Endothelial cell of umbilical vein (primary cell): ENCODE measurements at regions not wholly inside any gene's neighbourhood (a gene's known extent, or its start where the extent isn't known, plus 50 kb on each side); places are given as distances from the start of the nearest gene placed in this dataset.

Experiments
- BruUV-seq: library from RNA; stranded (reverse); fragments of 400-500 nt; replicated peaks from 2 replicates; lab custom pipeline; 2021; lab: Mats Ljungman, UMichigan
- CTCF ChIA-PET: fragments of 300-600, 350-600 bp; sonication (Branson Sonifier 250); formaldehyde crosslinking; loops from one replicate; lab custom pipeline; 2021; ENCODE audit warnings: antibody characterized with exemption, inconsistent platforms; lab: Charles Lee
- POLR2A ChIA-PET: fragments of 300-600, 350-600 bp; sonication (Branson Sonifier 250); formaldehyde crosslinking; loops from one replicate; lab custom pipeline; 2021; ENCODE audit warnings: antibody characterized with exemption, inconsistent platforms; lab: Charles Lee
- DNase-seq: peaks from one replicate; pipeline ENCODE4 v3.0.0-alpha.2; 2011; ENCODE audit warnings: low read depth, low spot score
- FAIRE-seq: peaks from 2 replicates; lab custom pipeline; 2011; peaks lifted over from hg19 to GRCh38; lab: Jason Lieb, UNC
- H2AFZ ChIP-seq: 2 replicates; pipeline ENCODE4 v1.6.0; 2012; ENCODE audit warnings: low read depth, low read length, control low read depth, inconsistent platforms
- H3K27ac ChIP-seq: 2 replicates; pipeline ENCODE4 v1.5.1; 2011; ENCODE audit warnings: low read depth, mild to moderate bottlenecking, control low read depth, low read length, moderate library complexity; ENCODE audit not compliant: insufficient read depth
- H3K27me3 ChIP-seq, 2 experiments: 2 replicates each; pipeline versions ENCODE4 v1.6.0 to v1.6.1; 2011; ENCODE audit warnings: low read length in 2 of 2, mixed read lengths in 1 of 2; ENCODE audit not compliant: control insufficient read depth in 2 of 2, insufficient read depth in 2 of 2
- H3K36me3 ChIP-seq, 2 experiments: 2 replicates in 1 of 2; 3 replicates in 1 of 2; pipeline ENCODE4 v1.5.1; 2011; ENCODE audit warnings: low read length in 2 of 2, mild to moderate bottlenecking in 1 of 2, moderate library complexity in 1 of 2; ENCODE audit not compliant: control insufficient read depth in 2 of 2, insufficient read depth in 2 of 2; ENCODE audit errors: extremely low read depth in 1 of 2
- H3K4me1 ChIP-seq: 3 replicates; pipeline ENCODE4 v1.5.1; 2011; ENCODE audit warnings: mild to moderate bottlenecking, low read length; ENCODE audit not compliant: control insufficient read depth, insufficient read depth; ENCODE audit errors: extremely low read depth
- H3K4me2 ChIP-seq: 2 replicates; pipeline ENCODE4 v1.6.1; 2011; ENCODE audit warnings: low read length, control low read depth, mixed read lengths; ENCODE audit not compliant: insufficient read depth
- H3K4me3 ChIP-seq, 3 experiments: fragments of 200-600 bp in 1 of 3; sonication (generic), shearing (Covaris generic) in 1 of 3; replicated peaks in 1 of 3; 2 replicates each; pipeline ENCODE4 v1.5.1; 2011 to 2016; ENCODE audit warnings: control low read depth in 3 of 3, low read length in 3 of 3, mild to moderate bottlenecking in 2 of 3, inconsistent platforms in 1 of 3, low read depth in 1 of 3, moderate library complexity in 1 of 3; ENCODE audit not compliant: insufficient read depth in 1 of 3
- H3K79me2 ChIP-seq: 2 replicates; pipeline ENCODE4 v1.6.0; 2012; ENCODE audit warnings: low read length, inconsistent platforms; ENCODE audit not compliant: control insufficient read depth, insufficient read depth
- H3K9ac ChIP-seq: replicated peaks from 2 replicates; pipeline ENCODE3; 2011; ENCODE audit warnings: low read length, control low read depth; ENCODE audit not compliant: insufficient read depth; ENCODE audit errors: extremely low read depth
- H3K9me1 ChIP-seq: replicated peaks from 3 replicates; pipeline ENCODE4 v1.6.0; 2011; ENCODE audit warnings: mild to moderate bottlenecking, low read length; ENCODE audit not compliant: control insufficient read depth, insufficient read depth; ENCODE audit errors: extremely low read depth
- H3K9me3 ChIP-seq: replicated peaks from 2 replicates; pipeline ENCODE4 v1.5.1; 2012; ENCODE audit warnings: low read length, inconsistent platforms; ENCODE audit not compliant: control insufficient read depth, insufficient read depth
- H4K20me1 ChIP-seq: replicated peaks from 2 replicates; pipeline ENCODE3; 2011; ENCODE audit warnings: mild to moderate bottlenecking, low read length; ENCODE audit not compliant: control insufficient read depth, insufficient read depth; ENCODE audit errors: extremely low read depth
- CTCF ChIP-seq, 2 donors: IDR thresholded peaks; 1 replicate in 1 of 2; 2 replicates in 1 of 2; pipeline ENCODE4 v1.5.1; 2011; ENCODE audit warnings: low read length in 2 of 2, mild to moderate bottlenecking in 2 of 2, moderate library complexity in 2 of 2, control low read depth in 1 of 2, inconsistent platforms in 1 of 2, low read depth in 1 of 2; ENCODE audit not compliant: insufficient read depth in 1 of 2; ENCODE audit errors: extremely low read depth in 1 of 2
- FOS ChIP-seq: IDR thresholded peaks from 2 replicates; pipeline ENCODE4 v1.6.1; 2011; ENCODE audit warnings: mild to moderate bottlenecking, low read length, moderate library complexity, borderline replicate concordance; ENCODE audit not compliant: insufficient read depth
- JUN ChIP-seq: IDR thresholded peaks from 2 replicates; pipeline ENCODE4 v1.6.1; 2011; ENCODE audit warnings: borderline replicate concordance, low read depth; ENCODE audit not compliant: insufficient read length, insufficient read depth
- MAX ChIP-seq: IDR thresholded peaks from 2 replicates; pipeline ENCODE4 v1.6.1; 2011; ENCODE audit not compliant: insufficient read depth, insufficient read length
- MYC ChIP-seq: IDR thresholded peaks from one replicate; pipeline ENCODE4 v1.6.1; 2011; ENCODE audit warnings: mild to moderate bottlenecking, low read depth, low read length
- POLR2A ChIP-seq: IDR thresholded peaks from 2 replicates; pipeline ENCODE4 v1.6.1; 2012; ENCODE audit warnings: low read depth, mild to moderate bottlenecking, control low read depth, low read length
- POLR2AphosphoS5 ChIP-seq: IDR thresholded peaks from 2 replicates; pipeline ENCODE4 v1.6.1; 2012; ENCODE audit warnings: low read depth, mild to moderate bottlenecking, control low read depth, low read length, moderate library complexity; ENCODE audit not compliant: insufficient read depth
- dilution Hi-C: fragments of 300-500 bp; cut with MboI; formaldehyde crosslinking; loops from one replicate; pipeline ENCODE4 v1.15.0; 2019; ENCODE audit warnings: low sequenced_read_pairs; ENCODE audit not compliant: extremely low pct_ligation_motif_present
- intact Hi-C: fragments of 100-400 bp; cut with micrococcal nuclease; formaldehyde crosslinking; loops from one replicate; pipeline ENCODE4 v1.10.0; 2022

GRCh38 chr1:187862506-187862905 lies 1033.8 kb downstream of the PLA2G4A start:
- no peak for FAIRE-seq

More at GRCh38 chr1:187862506-187862905, 1033.8 kb downstream of the PLA2G4A start:
- no peaks in the 10 kb centered on the region for H3K9me1 ChIP-seq
- no peaks in the 10 kb centered on the region for H3K9me3 ChIP-seq
- H3K79me2 ChIP-seq = no peaks in the 10 kb centered on the region
- intact Hi-C loops = no loop called here
- no TSS peak for BruUV-seq
- no peak for TF ChIP-seq MYC
- TF ChIP-seq POLR2A = no peak
- no peak for TF ChIP-seq POLR2AphosphoS5
- no peak for TF ChIP-seq JUN
- no peak for TF ChIP-seq CTCF (IDR thresholded peaks at IDR 0.05; ENCODE audit: extremely low read depth in 1 of 2, insufficient read depth in 1 of 2, low read depth in 1 of 2, low read length in 2 of 2)
- no peak for TF ChIP-seq MAX
- no peak for TF ChIP-seq FOS
- no peaks in the 10 kb centered on the region for H3K4me1 ChIP-seq
- H3K36me3 ChIP-seq = no peaks in the 10 kb centered on the region
- dilution Hi-C loops = no loop called here
- H3K9ac ChIP-seq = no peak overlapping the region
- H3K27ac ChIP-seq = no peak overlapping the region
- CTCF ChIA-PET = interaction anchor here (1.4 kb wide), 1 partner anchor 13 kb away, joined by 3 read pairs; no protein-coding TSS in a partner anchor
- H4K20me1 ChIP-seq = no peaks in the 10 kb centered on the region
- no peak overlapping the region for H3K4me2 ChIP-seq
- H3K27me3 ChIP-seq = no peaks in the 10 kb centered on the region
- no peak for DNase-seq
- H2AFZ ChIP-seq = no peak overlapping the region
- POLR2A ChIA-PET = no interaction called here
- H3K4me3 ChIP-seq = no peak overlapping the region
